Pancreas (tissue), 10 donors: ENCODE measurements at regions not wholly inside any gene's neighbourhood (a gene's known extent, or its start where the extent isn't known, plus 50 kb on each side); places are given as distances from the start of the nearest gene placed in this dataset.

Experiments
- ATAC-seq, 4 donors: fragments of 200-7000 bp; cut with Tn5 transposase; one replicate each; pipeline versions ENCODE4 v1.8.0 to v1.9.1; 2020; ENCODE audit warnings: mild to moderate bottlenecking in 4 of 4, moderate library complexity in 4 of 4
- DNase-seq, 6 donors: peaks; one replicate each; pipeline ENCODE4 v3.0.0-alpha.2; 2020
- FAIRE-seq: peaks from 2 replicates; lab custom pipeline; 2012; peaks lifted over from hg19 to GRCh38; lab: Jason Lieb, UNC
- H3K27ac ChIP-seq, 4 donors: fragments of 200-600 bp; sonication (generic); 1 replicate in 3 of 4; 2 replicates in 1 of 4; pipeline versions ENCODE4 v1.5.0 to v1.8.0; 2020
- H3K27me3 ChIP-seq, 4 donors: fragments of 200-600 bp; one replicate each; pipeline ENCODE4 v1.8.0; 2021
- H3K36me3 ChIP-seq, 3 donors: fragments of 200-600 bp; sonication (generic) in 1 of 3; one replicate each; pipeline versions ENCODE4 v1.5.0 to v1.8.0; 2020 to 2021
- H3K4me1 ChIP-seq, 3 donors: fragments of 200-600 bp; one replicate each; pipeline ENCODE4 v1.8.0; 2021
- H3K4me3 ChIP-seq, 4 donors: fragments of 200-600 bp; sonication (generic) in 2 of 4; one replicate each; pipeline versions ENCODE4 v1.5.0 to v1.8.0; 2020 to 2021
- H3K9me3 ChIP-seq, 4 donors: fragments of 200-600 bp; one replicate each; pipeline ENCODE4 v1.8.0; 2021
- CTCF ChIP-seq, 4 donors: fragments of 200-600 bp; sonication (generic) in 3 of 4; IDR thresholded peaks; one replicate each; pipeline versions ENCODE4 v1.5.0 to v1.8.0; 2021; ENCODE audit warnings: antibody characterized with exemption in 4 of 4
- WGBS, 2 donors: extraction: QIAGEN DNeasy Blood & Tissue Kit; methylation state at CpG; one replicate each; pipeline ENCODE4 v1.1.7; 2013; 5-methylcytosine and 5-hydroxymethylcytosine counted together
- intact Hi-C, 3 donors: fragments of 100-400 bp; cut with DNase I; formaldehyde crosslinking; loops; one replicate each; pipeline versions ENCODE4 v1.11.1 to v1.14.2; 2022
- donor health status: healthy with polysubstance abuse.
- donor health status: DM: no; HTN: no; CAD: no; lungs with moderate emphysema.
- donor health status: DM: no; HTN: no; CAD: no.
- donor health status: control.
- donor health status: control.
- donor health status: Bipolar disorder and iron deficiency.
- donor health status: DM: yes; HTN: yes; CAD: no.
- donor health status: DM: no; HTN: no; CAD: no.
- donor health status: DM: no; HTN: no; CAD: no.
- donor health status: DM: yes; HTN: yes; CAD: no.

- intact Hi-C loops = no loop called here
- no peak for TF ChIP-seq CTCF (IDR thresholded peaks at IDR 0.05)
- FAIRE-seq (no peak), DNase-seq (no peak), ATAC-seq (no peak)
- H3K27ac ChIP-seq = no peak overlapping the region
- no peaks in the 10 kb centered on the region for H3K4me1 ChIP-seq
- no peak overlapping the region for H3K4me3 ChIP-seq
- peaks cover 0 to 6% (median 0%) of the 10 kb centered on the region in 4 donors for H3K27me3 ChIP-seq
- H3K9me3 ChIP-seq = no peaks in the 10 kb centered on the region
- WGBS, 2 donors = 43 to 47% methylated on average over 19 of the region's 19 CpGs
- H3K36me3 ChIP-seq = no peaks in the 10 kb centered on the region
Observed at GRCh38 chr17:5902181-5903140, 167.7 kb upstream of the WSCD1 start.

GRCh38 chr17:5911919-5912318 lies 158.3 kb upstream of the WSCD1 start:
- no peak for DNase-seq
- no peak for ATAC-seq

GRCh38 chr17:5913032-5913531 lies 157.1 kb upstream of the WSCD1 start:
- no peak overlapping the region for H3K27ac ChIP-seq
- FAIRE-seq = no peak
- no peak for TF ChIP-seq CTCF (IDR thresholded peaks at IDR 0.05)
- H3K27me3 ChIP-seq = no peaks in the 10 kb centered on the region
- H3K4me1 ChIP-seq = no peaks in the 10 kb centered on the region
- ATAC-seq = peak in 1 of 4 donors; percentile 11
- no peak for DNase-seq
- no peaks in the 10 kb centered on the region for H3K9me3 ChIP-seq
- intact Hi-C loops = no loop called here
- whole genome bisulfite sequencing, 2 donors = 58 to 63% methylated on average over 7 of the region's 7 CpGs
- no peaks in the 10 kb centered on the region for H3K36me3 ChIP-seq
- H3K4me3 ChIP-seq = no peak overlapping the region

More at GRCh38 chr17:5911919-5912318, 158.3 kb upstream of the WSCD1 start:
- no peaks in the 10 kb centered on the region for H3K27me3 ChIP-seq
- no peaks in the 10 kb centered on the region for H3K4me1 ChIP-seq
- TF ChIP-seq CTCF (IDR thresholded peaks at IDR 0.05) = no peak
- intact Hi-C loops = no loop called here
- H3K27ac ChIP-seq = no peak overlapping the region
- FAIRE-seq = no peak
- no peak overlapping the region for H3K4me3 ChIP-seq
- WGBS, 2 donors = 16 to 26% methylated on average over 1 of the region's 1 CpG
- H3K9me3 ChIP-seq = no peaks in the 10 kb centered on the region
- H3K36me3 ChIP-seq = no peaks in the 10 kb centered on the region

- WGBS, 2 donors = 67 to 83% methylated on average over 1 of the region's 1 CpG
- no peak overlapping the region for H3K4me3 ChIP-seq
- no peak for TF ChIP-seq CTCF (IDR thresholded peaks at IDR 0.05)
- no peak for DNase-seq
- no peaks in the 10 kb centered on the region for H3K36me3 ChIP-seq
- H3K9me3 ChIP-seq = no peaks in the 10 kb centered on the region
- intact Hi-C loops = no loop called here
- FAIRE-seq = no peak
- no peaks in the 10 kb centered on the region for H3K27me3 ChIP-seq
- ATAC-seq = no peak
- no peak overlapping the region for H3K27ac ChIP-seq
- H3K4me1 ChIP-seq = no peaks in the 10 kb centered on the region
Observed at GRCh38 chr17:5913641-5914040, 156.5 kb upstream of the WSCD1 start.

- FAIRE-seq = no peak
- Histone ChIP-seq H3K36me3 (no peaks in the 10 kb centered on the region), H3K4me1 (no peaks in the 10 kb centered on the region), H3K4me3 (no peak overlapping the region), H3K27me3 (no peaks in the 10 kb centered on the region), H3K9me3 (no peaks in the 10 kb centered on the region), H3K27ac (no peak overlapping the region)
- 45 to 48% methylated on average over 2 of the region's 2 CpGs for WGBS, 2 donors
- no peak for ATAC-seq
- no peak for TF ChIP-seq CTCF (IDR thresholded peaks at IDR 0.05)
- intact Hi-C loops = no loop called here
- no peak for DNase-seq
Observed at GRCh38 chr17:5915337-5915736, 154.8 kb upstream of the WSCD1 start.
